Right lobe of liver (tissue), 6 donors: ENCODE measurements at regions not wholly inside any gene's neighbourhood (a gene's known extent, or its start where the extent isn't known, plus 50 kb on each side); places are given as distances from the start of the nearest gene placed in this dataset.

ENCODE experiments used
- ATAC-seq, 4 donors: fragments of 200-7000 bp; cut with Tn5 transposase; one replicate each; pipeline ENCODE4 v1.9.1; 2020; ENCODE audit warnings: mild to moderate bottlenecking in 4 of 4, moderate library complexity in 4 of 4
- DNase-seq, 3 donors: peaks; one replicate each; pipeline ENCODE4 v3.0.0-alpha.2; 2020
- H3K27ac ChIP-seq, 3 donors: fragments of 200-600 bp; one replicate each; pipeline ENCODE4 v1.8.0; 2022
- H3K27me3 ChIP-seq, 2 donors: fragments of 200-600 bp; one replicate each; pipeline ENCODE4 v1.8.0; 2022
- H3K36me3 ChIP-seq, 4 donors: fragments of 200-600 bp; sonication (generic) in 1 of 4; one replicate each; pipeline versions ENCODE4 v1.5.1 to v1.8.0; 2017 to 2022; ENCODE audit warnings: control low read depth in 1 of 4
- H3K4me1 ChIP-seq, 4 donors: fragments of 200-600 bp; sonication (generic) in 1 of 4; one replicate each; pipeline versions ENCODE4 v1.5.1 to v1.8.0; 2017 to 2022; ENCODE audit warnings: control low read depth in 1 of 4
- H3K4me3 ChIP-seq, 3 donors: fragments of 200-600 bp; one replicate each; pipeline ENCODE4 v1.8.0; 2022
- H3K9me3 ChIP-seq, 4 donors: fragments of 200-600 bp; sonication (generic) in 1 of 4; one replicate each; pipeline versions ENCODE4 v1.5.1 to v1.8.0; 2017 to 2022; ENCODE audit warnings: control low read depth in 1 of 4
- CTCF ChIP-seq, 4 donors: fragments of 200-600 bp in 3 of 4; fragments of 450-650 bp in 1 of 4; IDR thresholded peaks; one replicate each; pipeline versions ENCODE4 v1.5.1 to v1.8.0; 2016 to 2022; ENCODE audit warnings: antibody characterized with exemption in 4 of 4, mild to moderate bottlenecking in 2 of 4
- POLR2A ChIP-seq: fragments of 450-650 bp; IDR thresholded peaks from one replicate; pipeline ENCODE4 v1.6.1; 2017; ENCODE audit warnings: antibody characterized with exemption, mild to moderate bottlenecking
- WGBS: methylation state at CpG from one replicate; pipeline ENCODE4 v1.1.6; 2018; ENCODE audit warnings: low coverage, low lambda C conversion rate; ENCODE audit not compliant: insufficient coverage; ENCODE audit errors: missing lambda C conversion rate; 5-methylcytosine and 5-hydroxymethylcytosine counted together
- intact Hi-C, 2 donors: fragments of 100-400 bp; cut with DNase I; formaldehyde crosslinking; loops; one replicate each; pipeline versions ENCODE4 v1.11.2 to v1.14.1; 2022
- donor health status: DM: no; HTN: yes; CAD: no.
- donor health status: DM: no; HTN: no; CAD: no.
- donor health status: DM: no; HTN: no; CAD: no.
- donor health status: DM: no; HTN: yes; CAD: no.
- donor health status: DM: no; HTN: yes; CAD: no.

- intact Hi-C loops: no loop called here
- H3K36me3 ChIP-seq: no peaks in the 10 kb centered on the region
- H3K4me3 ChIP-seq: no peak overlapping the region
- WGBS: 82% methylated on average over 1 of the region's 1 CpG
- H3K27me3 ChIP-seq: no peaks in the 10 kb centered on the region
- H3K9me3 ChIP-seq: no peaks in the 10 kb centered on the region
- no peaks in the 10 kb centered on the region for H3K4me1 ChIP-seq
- no peak for DNase-seq
- ATAC-seq: no peak
- no peak for TF ChIP-seq POLR2A
- TF ChIP-seq CTCF (IDR thresholded peaks at IDR 0.05): no peak
- H3K27ac ChIP-seq: no peak overlapping the region
Measured at GRCh38 chr4:125666635-125667034, 351.9 kb downstream of the FAT4 start.

GRCh38 chr4:125676156-125676555, 361.4 kb downstream of the FAT4 start:
- 88% methylated on average over 5 of the region's 14 CpGs for WGBS

GRCh38 chr4:125676583-125676982, 361.8 kb downstream of the FAT4 start:
- ATAC-seq (no peak), DNase-seq (no peak)
- intact Hi-C loops: no loop called here
- H3K36me3 ChIP-seq: no peaks in the 10 kb centered on the region
- no peak overlapping the region for H3K27ac ChIP-seq
- TF ChIP-seq POLR2A (no peak), CTCF (IDR thresholded peaks at IDR 0.05) (no peak)
- WGBS: 90% methylated on average over 10 of the region's 12 CpGs
- peaks cover 0 to 4% (median 0%) of the 10 kb centered on the region in 4 donors for H3K9me3 ChIP-seq
- no peak overlapping the region for H3K4me3 ChIP-seq
- H3K27me3 ChIP-seq: no peaks in the 10 kb centered on the region
- H3K4me1 ChIP-seq: no peaks in the 10 kb centered on the region

More at GRCh38 chr4:125676156-125676555, 361.4 kb downstream of the FAT4 start:
- H3K27me3 ChIP-seq: no peaks in the 10 kb centered on the region
- H3K4me1 ChIP-seq: no peaks in the 10 kb centered on the region
- no peaks in the 10 kb centered on the region for H3K36me3 ChIP-seq
- TF ChIP-seq CTCF (IDR thresholded peaks at IDR 0.05) (no peak), POLR2A (no peak)
- DNase-seq (no peak), ATAC-seq (no peak)
- H3K4me3 ChIP-seq: no peak overlapping the region
- peaks cover 0 to 4% (median 0%) of the 10 kb centered on the region in 4 donors for H3K9me3 ChIP-seq
- no peak overlapping the region for H3K27ac ChIP-seq
- intact Hi-C loops: no loop called here

GRCh38 chr4:125677665-125678307, 363.0 kb downstream of the FAT4 start:
- Histone ChIP-seq H3K9me3 (peaks cover 0 to 4% (median 0%) of the 10 kb centered on the region in 4 donors), H3K27me3 (no peaks in the 10 kb centered on the region), H3K27ac (no peak overlapping the region), H3K4me1 (no peaks in the 10 kb centered on the region), H3K4me3 (no peak overlapping the region), H3K36me3 (no peaks in the 10 kb centered on the region)
- no peak for DNase-seq
- intact Hi-C loops: no loop called here
- WGBS: 56% methylated on average over 2 of the region's 2 CpGs
- peak in 3 of 4 donors; percentile 53 to 80 (median 55) for ATAC-seq
- TF ChIP-seq CTCF (IDR thresholded peaks at IDR 0.05): no peak
- TF ChIP-seq POLR2A: no peak
